ENCODE measurements at regions not wholly inside any gene's neighbourhood (a gene's known extent, or its start where the extent isn't known, plus 50 kb on each side); places are given as distances from the start of the nearest gene placed in this dataset.

- WGBS, 2 experiments, result 91 to 94% methylated on average over 11 of the region's 11 CpGs
Observed at GRCh38 chr6:6796818-6797217, 208.3 kb downstream of the LY86 start.

GRCh38 chr6:6798448-6798860, 209.9 kb downstream of the LY86 start:
- 65 to 76% methylated on average over 5 of the region's 5 CpGs for WGBS, 2 experiments
- no peaks in the 10 kb centered on the region for H3K27me3 ChIP-seq (ENCODE audit: control insufficient read depth, insufficient read depth, low read length, poor library complexity, severe bottlenecking)

More at GRCh38 chr6:6796818-6797217, 208.3 kb downstream of the LY86 start:
- Histone ChIP-seq H3K36me3 (ENCODE audit: control insufficient read depth, insufficient read depth, low read length) (no peaks in the 10 kb centered on the region), H3K4me3 (ENCODE audit: insufficient read depth, low read depth, low read length) (no peak overlapping the region), H3K4me1 (ENCODE audit: control insufficient read depth, insufficient read depth, low read length) (peaks cover 4% of the 10 kb centered on the region), H3K27me3 (ENCODE audit: control insufficient read depth, insufficient read depth, low read length, poor library complexity, severe bottlenecking) (no peaks in the 10 kb centered on the region), H3K27ac (ENCODE audit: insufficient read depth, low read depth, low read length, poor library complexity, severe bottlenecking) (no peak overlapping the region), H3K9me3 (ENCODE audit: control insufficient read depth, low read length) (no peaks in the 10 kb centered on the region)

GRCh38 chr6:6801005-6801335, 212.4 kb downstream of the LY86 start:
- Histone ChIP-seq H3K27me3 (ENCODE audit: control insufficient read depth, insufficient read depth, low read length, poor library complexity, severe bottlenecking) (no peaks in the 10 kb centered on the region), H3K9me3 (ENCODE audit: control insufficient read depth, low read length) (no peaks in the 10 kb centered on the region), H3K27ac (ENCODE audit: insufficient read depth, low read depth, low read length, poor library complexity, severe bottlenecking) (no peak overlapping the region), H3K4me1 (ENCODE audit: control insufficient read depth, insufficient read depth, low read length) (peaks cover 4% of the 10 kb centered on the region), H3K4me3 (ENCODE audit: insufficient read depth, low read depth, low read length) (no peak overlapping the region), H3K36me3 (ENCODE audit: control insufficient read depth, insufficient read depth, low read length) (no peaks in the 10 kb centered on the region)
- WGBS, 2 experiments, result 91 to 97% methylated on average over 6 of the region's 6 CpGs

More at GRCh38 chr6:6798448-6798860, 209.9 kb downstream of the LY86 start:
- no peak overlapping the region for H3K27ac ChIP-seq (ENCODE audit: insufficient read depth, low read depth, low read length, poor library complexity, severe bottlenecking)
- no peaks in the 10 kb centered on the region for H3K9me3 ChIP-seq (ENCODE audit: control insufficient read depth, low read length)
- peaks cover 4% of the 10 kb centered on the region for H3K4me1 ChIP-seq (ENCODE audit: control insufficient read depth, insufficient read depth, low read length)
- H3K4me3 ChIP-seq (ENCODE audit: insufficient read depth, low read depth, low read length), result no peak overlapping the region
- no peaks in the 10 kb centered on the region for H3K36me3 ChIP-seq (ENCODE audit: control insufficient read depth, insufficient read depth, low read length)

- Histone ChIP-seq H3K4me1 (ENCODE audit: control insufficient read depth, insufficient read depth, low read length) (peaks cover 4% of the 10 kb centered on the region), H3K4me3 (ENCODE audit: insufficient read depth, low read depth, low read length) (no peak overlapping the region), H3K36me3 (ENCODE audit: control insufficient read depth, insufficient read depth, low read length) (no peaks in the 10 kb centered on the region), H3K9me3 (ENCODE audit: control insufficient read depth, low read length) (no peaks in the 10 kb centered on the region), H3K27me3 (ENCODE audit: control insufficient read depth, insufficient read depth, low read length, poor library complexity, severe bottlenecking) (no peaks in the 10 kb centered on the region), H3K27ac (ENCODE audit: insufficient read depth, low read depth, low read length, poor library complexity, severe bottlenecking) (no peak overlapping the region)
- WGBS, 2 experiments, result 88 to 94% methylated on average over 9 of the region's 9 CpGs
Observed at GRCh38 chr6:6801635-6802218, 213.2 kb downstream of the LY86 start.

GRCh38 chr6:6803180-6803977, 214.9 kb downstream of the LY86 start:
- Histone ChIP-seq H3K27ac (ENCODE audit: insufficient read depth, low read depth, low read length, poor library complexity, severe bottlenecking) (no peak overlapping the region), H3K27me3 (ENCODE audit: control insufficient read depth, insufficient read depth, low read length, poor library complexity, severe bottlenecking) (no peaks in the 10 kb centered on the region), H3K9me3 (ENCODE audit: control insufficient read depth, low read length) (no peaks in the 10 kb centered on the region), H3K36me3 (ENCODE audit: control insufficient read depth, insufficient read depth, low read length) (no peaks in the 10 kb centered on the region), H3K4me3 (ENCODE audit: insufficient read depth, low read depth, low read length) (no peak overlapping the region), H3K4me1 (ENCODE audit: control insufficient read depth, insufficient read depth, low read length) (peaks cover 4% of the 10 kb centered on the region)
- WGBS, 2 experiments, result 92 to 93% methylated on average over 18 of the region's 18 CpGs

GRCh38 chr6:6804843-6805615, 216.5 kb downstream of the LY86 start:
- no peak overlapping the region for H3K27ac ChIP-seq (ENCODE audit: insufficient read depth, low read depth, low read length, poor library complexity, severe bottlenecking)
- no peaks in the 10 kb centered on the region for H3K9me3 ChIP-seq (ENCODE audit: control insufficient read depth, low read length)
- no peak overlapping the region for H3K4me3 ChIP-seq (ENCODE audit: insufficient read depth, low read depth, low read length)
- H3K4me1 ChIP-seq (ENCODE audit: control insufficient read depth, insufficient read depth, low read length), result no peaks in the 10 kb centered on the region
- H3K27me3 ChIP-seq (ENCODE audit: control insufficient read depth, insufficient read depth, low read length, poor library complexity, severe bottlenecking), result no peaks in the 10 kb centered on the region
- 93 to 94% methylated on average over 8 of the region's 8 CpGs for WGBS, 2 experiments
- H3K36me3 ChIP-seq (ENCODE audit: control insufficient read depth, insufficient read depth, low read length), result no peaks in the 10 kb centered on the region

- 93 to 94% methylated on average over 12 of the region's 12 CpGs for WGBS, 2 experiments
- H3K4me1 ChIP-seq (ENCODE audit: control insufficient read depth, insufficient read depth, low read length), result peaks cover 13% of the 10 kb centered on the region
- no peaks in the 10 kb centered on the region for H3K36me3 ChIP-seq (ENCODE audit: control insufficient read depth, insufficient read depth, low read length)
- H3K27me3 ChIP-seq (ENCODE audit: control insufficient read depth, insufficient read depth, low read length, poor library complexity, severe bottlenecking), result no peaks in the 10 kb centered on the region
- no peaks in the 10 kb centered on the region for H3K9me3 ChIP-seq (ENCODE audit: control insufficient read depth, low read length)
- no peak overlapping the region for H3K27ac ChIP-seq (ENCODE audit: insufficient read depth, low read depth, low read length, poor library complexity, severe bottlenecking)
- no peak overlapping the region for H3K4me3 ChIP-seq (ENCODE audit: insufficient read depth, low read depth, low read length)
Observed at GRCh38 chr6:6806844-6807518, 218.5 kb downstream of the LY86 start.

- H3K36me3 ChIP-seq (ENCODE audit: control insufficient read depth, insufficient read depth, low read length), result no peaks in the 10 kb centered on the region
- H3K27ac ChIP-seq (ENCODE audit: insufficient read depth, low read depth, low read length, poor library complexity, severe bottlenecking), result no peak overlapping the region
- WGBS, 2 experiments, result 94 to 96% methylated on average over 5 of the region's 5 CpGs
- H3K9me3 ChIP-seq (ENCODE audit: control insufficient read depth, low read length), result no peaks in the 10 kb centered on the region
- no peaks in the 10 kb centered on the region for H3K27me3 ChIP-seq (ENCODE audit: control insufficient read depth, insufficient read depth, low read length, poor library complexity, severe bottlenecking)
- no peak overlapping the region for H3K4me3 ChIP-seq (ENCODE audit: insufficient read depth, low read depth, low read length)
- H3K4me1 ChIP-seq (ENCODE audit: control insufficient read depth, insufficient read depth, low read length), result peaks cover 14% of the 10 kb centered on the region
Observed at GRCh38 chr6:6808343-6808742, 219.8 kb downstream of the LY86 start.

GRCh38 chr6:6808915-6809314, 220.4 kb downstream of the LY86 start:
- 92 to 96% methylated on average over 4 of the region's 4 CpGs for whole genome bisulfite sequencing, 2 experiments
- Histone ChIP-seq H3K36me3 (ENCODE audit: control insufficient read depth, insufficient read depth, low read length) (no peaks in the 10 kb centered on the region), H3K4me3 (ENCODE audit: insufficient read depth, low read depth, low read length) (no peak overlapping the region)

GRCh38 chr6:6810727-6811126, 222.2 kb downstream of the LY86 start:
- Histone ChIP-seq H3K36me3 (ENCODE audit: control insufficient read depth, insufficient read depth, low read length) (no peaks in the 10 kb centered on the region), H3K9me3 (ENCODE audit: control insufficient read depth, low read length) (no peaks in the 10 kb centered on the region), H3K27me3 (ENCODE audit: control insufficient read depth, insufficient read depth, low read length, poor library complexity, severe bottlenecking) (no peaks in the 10 kb centered on the region), H3K27ac (ENCODE audit: insufficient read depth, low read depth, low read length, poor library complexity, severe bottlenecking) (no peak overlapping the region), H3K4me1 (ENCODE audit: control insufficient read depth, insufficient read depth, low read length) (peaks cover 14% of the 10 kb centered on the region), H3K4me3 (ENCODE audit: insufficient read depth, low read depth, low read length) (no peak overlapping the region)
- 83% methylated on average over 6 of the region's 6 CpGs for WGBS, 2 experiments

More at GRCh38 chr6:6808915-6809314, 220.4 kb downstream of the LY86 start:
- Histone ChIP-seq H3K27ac (ENCODE audit: insufficient read depth, low read depth, low read length, poor library complexity, severe bottlenecking) (no peak overlapping the region), H3K9me3 (ENCODE audit: control insufficient read depth, low read length) (no peaks in the 10 kb centered on the region), H3K4me1 (ENCODE audit: control insufficient read depth, insufficient read depth, low read length) (peaks cover 14% of the 10 kb centered on the region), H3K27me3 (ENCODE audit: control insufficient read depth, insufficient read depth, low read length, poor library complexity, severe bottlenecking) (no peaks in the 10 kb centered on the region)

Data from ectodermal cell (in vitro differentiated cells).